ENCODE measurements at regions not wholly inside any gene's neighbourhood (a gene's known extent, or its start where the extent isn't known, plus 50 kb on each side); places are given as distances from the start of the nearest gene placed in this dataset.

DNA sequence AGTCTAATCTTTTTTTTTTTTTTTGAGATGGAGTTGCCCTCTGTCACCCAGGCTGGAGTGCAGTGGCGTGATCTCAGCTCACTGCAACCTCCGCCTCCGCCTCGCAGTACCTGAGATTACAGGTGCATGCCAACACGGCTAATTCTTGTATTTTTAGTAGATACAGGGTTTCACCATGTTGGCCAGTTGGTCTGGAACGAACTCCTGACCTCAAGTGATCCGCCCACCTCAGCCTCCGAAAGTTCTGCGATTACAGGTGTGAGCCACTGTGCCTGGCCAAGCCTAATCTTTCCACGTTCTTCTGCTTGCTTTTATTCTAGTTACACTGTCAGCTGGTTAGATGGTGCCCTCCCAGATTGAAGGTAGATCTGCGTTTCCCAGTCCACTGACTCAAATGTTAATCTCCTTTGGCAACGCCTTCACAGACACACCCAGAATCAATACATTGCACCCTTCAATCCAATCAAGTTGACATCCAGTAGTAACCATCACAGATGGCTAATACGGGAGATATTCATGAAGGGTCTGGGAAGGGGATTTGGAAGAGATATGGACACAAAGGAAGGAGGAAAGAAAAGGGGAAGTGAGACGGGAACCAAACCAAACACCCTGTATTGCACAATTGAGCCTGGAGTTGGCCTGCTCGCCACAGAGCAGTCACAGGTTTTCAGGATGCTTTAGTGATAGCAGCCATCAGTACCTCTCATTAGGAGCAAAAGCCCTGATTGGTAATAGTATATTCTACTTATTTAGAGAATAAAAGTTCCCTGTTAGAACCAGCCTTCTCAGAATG is 229.8 kb downstream of the PIK3C3 start:
- DNase-seq (ENCODE audit: extremely low read depth in 1 of 4, low spot score in 3 of 4) (no peak), ATAC-seq (no peak), FAIRE-seq (no peak)
- no peak for TF ChIP-seq MCM5 (IDR thresholded peaks at IDR 0.05; ENCODE audit: low read depth)
- no peak for TF ChIP-seq CEBPG (CRISPR knock-in tag; IDR thresholded peaks at IDR 0.05)
- TF ChIP-seq CEBPG (tag; conservative IDR thresholded peaks at IDR 0.05 in 1 of 2, IDR thresholded peaks at IDR 0.05 in 1 of 2) = 0 out of 4 replicates have a peak, but pooled peaks of 1 of the 2 experiments have one; percentile 5
- TF ChIP-seq, protein P1, sequence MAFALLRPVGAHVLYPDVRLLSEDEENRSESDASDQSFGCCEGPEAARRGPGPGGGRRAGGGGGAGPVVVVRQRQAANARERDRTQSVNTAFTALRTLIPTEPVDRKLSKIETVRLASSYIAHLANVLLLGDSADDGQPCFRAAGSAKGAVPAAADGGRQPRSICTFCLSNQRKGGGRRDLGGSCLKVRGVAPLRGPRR (CRISPR knock-in tag; IDR thresholded peaks at IDR 0.05) = no peak
- TF ChIP-seq STAG1 (CRISPR knock-in tag; IDR thresholded peaks at IDR 0.05; ENCODE audit: borderline replicate concordance) = no peak
- no peaks in the 10 kb centered on the region for H3K9me3 ChIP-seq (replicated peaks; ENCODE audit: control insufficient read depth, insufficient read depth, low read depth, low read length)
- POLR2A ChIA-PET = no interaction called here
- no peaks in the 10 kb centered on the region for H3K27me3 ChIP-seq (ENCODE audit: control insufficient read depth in 2 of 2, insufficient read depth in 2 of 2, low read length in 2 of 2)
- CTCF ChIA-PET (ENCODE audit: low intra/inter-chr PET ratio) = no interaction called here
- no peak overlapping the region for H3K27ac ChIP-seq (ENCODE audit: extremely low read depth, low read depth, low read length)
- no peaks in the 10 kb centered on the region for H3K36me3 ChIP-seq (ENCODE audit: control insufficient read depth, insufficient read depth, low read length)
- intact Hi-C loops (cut with micrococcal nuclease) (no loop called here), in situ Hi-C loops (cut with MboI) (no loop called here)
- H4K20me1 ChIP-seq (replicated peaks; ENCODE audit: control insufficient read depth, insufficient read depth, low read length) = no peaks in the 10 kb centered on the region
- 1% methylated on average over 12 of the region's 15 CpGs for WGBS (ENCODE audit: insufficient coverage, low coverage, missing lambda C conversion rate)
- no peak overlapping the region for H3K4me2 ChIP-seq (ENCODE audit: insufficient read depth, low read length)
- no peak overlapping the region for H3K9ac ChIP-seq (ENCODE audit: insufficient read depth in 1 of 2, low read depth in 2 of 2, low read length in 2 of 2)
- no TSS peak for BruUV-seq (replicated peaks)
- no peaks in the 10 kb centered on the region for H3K9me1 ChIP-seq (ENCODE audit: control insufficient read depth, insufficient read depth, low read length)
- H3K4me3 ChIP-seq = no peak overlapping the region
- no peaks in the 10 kb centered on the region for H3K4me1 ChIP-seq (replicated peaks in 1 of 2; ENCODE audit: control insufficient read depth in 2 of 2, insufficient read depth in 2 of 2, low read length in 2 of 2)
- no peak overlapping the region for H2AFZ ChIP-seq (ENCODE audit: low read depth, low read length)
- no peaks in the 10 kb centered on the region for H3K79me2 ChIP-seq (ENCODE audit: control insufficient read depth, insufficient read depth, low read length)

DNA sequence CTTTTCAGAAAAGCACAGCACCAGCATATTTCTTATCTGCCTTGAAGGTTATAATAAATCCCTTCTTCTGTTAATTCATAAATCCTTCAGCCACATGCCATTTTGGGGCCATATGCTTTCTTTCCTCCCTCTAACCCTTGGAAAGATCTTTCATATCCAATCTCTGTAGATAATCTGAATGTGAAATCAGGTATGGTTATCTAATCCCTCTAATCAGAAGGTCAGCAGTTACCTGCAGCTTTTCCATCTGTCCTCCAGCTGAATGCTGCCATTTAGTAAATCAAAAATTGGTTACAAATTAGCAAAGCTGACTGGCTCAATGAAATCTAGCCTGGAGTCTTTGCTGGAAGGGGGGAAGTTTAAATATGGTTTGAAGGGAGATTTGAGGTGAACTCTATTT is 230.5 kb downstream of the PIK3C3 start:
- ATAC-seq = no peak
- in situ Hi-C loops (cut with MboI) (no loop called here), intact Hi-C loops (cut with micrococcal nuclease) (no loop called here)
- no peaks in the 10 kb centered on the region for H3K9me3 ChIP-seq (replicated peaks; ENCODE audit: control insufficient read depth, insufficient read depth, low read depth, low read length)
- BruUV-seq (replicated peaks) = no TSS peak
- TF ChIP-seq FOXM1 (IDR thresholded peaks at IDR 0.05; ENCODE audit: low read depth) (no peak), FOXM1 (CRISPR knock-in tag; IDR thresholded peaks at IDR 0.05; ENCODE audit: low read depth) (no peak), NCOA1 (IDR thresholded peaks at IDR 0.05; ENCODE audit: low read depth) (no peak), MTA2 (IDR thresholded peaks at IDR 0.05; ENCODE audit: low read depth) (no peak), LCOR (CRISPR knock-in tag; IDR thresholded peaks at IDR 0.05) (no peak)
- H3K4me3 ChIP-seq = no peak overlapping the region
- ChIA-PET CTCF (ENCODE audit: low intra/inter-chr PET ratio) (no interaction called here), POLR2A (no interaction called here)
- H3K27me3 ChIP-seq (ENCODE audit: control insufficient read depth in 2 of 2, insufficient read depth in 2 of 2, low read length in 2 of 2) = no peaks in the 10 kb centered on the region
- no peak overlapping the region for H2AFZ ChIP-seq (ENCODE audit: low read depth, low read length)
- no peak for FAIRE-seq
- H3K27ac ChIP-seq (ENCODE audit: extremely low read depth, low read depth, low read length) = no peak overlapping the region
- H3K4me1 ChIP-seq (replicated peaks in 1 of 2; ENCODE audit: control insufficient read depth in 2 of 2, insufficient read depth in 2 of 2, low read length in 2 of 2) = no peaks in the 10 kb centered on the region
- H3K79me2 ChIP-seq (ENCODE audit: control insufficient read depth, insufficient read depth, low read length) = no peaks in the 10 kb centered on the region
- H3K9me1 ChIP-seq (ENCODE audit: control insufficient read depth, insufficient read depth, low read length) = no peaks in the 10 kb centered on the region
- DNase-seq (ENCODE audit: extremely low read depth in 1 of 4, low spot score in 3 of 4) = no peak
- no peak overlapping the region for H3K4me2 ChIP-seq (ENCODE audit: insufficient read depth, low read length)
- H4K20me1 ChIP-seq (replicated peaks; ENCODE audit: control insufficient read depth, insufficient read depth, low read length) = no peaks in the 10 kb centered on the region
- no peak overlapping the region for H3K9ac ChIP-seq (ENCODE audit: insufficient read depth in 1 of 2, low read depth in 2 of 2, low read length in 2 of 2)
- H3K36me3 ChIP-seq (ENCODE audit: control insufficient read depth, insufficient read depth, low read length) = no peaks in the 10 kb centered on the region
